NCI-H1436 (cell line): ENCODE measurements at regions not wholly inside any gene's neighbourhood (a gene's known extent, or its start where the extent isn't known, plus 50 kb on each side); places are given as distances from the start of the nearest gene placed in this dataset.

Experiments used
- DNase-seq: peaks from one replicate; lab custom pipeline; 2025; lab: John Stamatoyannopoulos, UW

DNA sequence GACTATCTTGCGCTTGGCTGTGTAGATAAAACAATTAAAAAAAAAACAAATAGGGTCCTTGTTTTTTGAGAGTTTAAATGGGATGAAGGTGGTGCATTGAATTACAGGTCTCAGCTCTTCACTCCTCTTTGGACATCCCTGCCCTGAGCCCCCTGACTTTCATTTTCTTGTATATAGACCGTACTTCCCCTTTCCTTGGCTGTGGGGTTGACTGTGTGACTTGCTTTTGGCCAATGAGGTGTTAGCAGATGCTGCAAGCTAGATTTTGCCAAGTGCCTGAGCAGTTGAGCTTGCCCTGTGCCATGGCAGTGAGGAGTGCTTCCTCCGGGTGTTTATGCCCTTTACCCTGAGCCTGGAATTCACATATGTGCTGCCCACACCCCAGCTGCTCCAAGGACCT, 386.1 kb upstream of the ZFP64 start:
- no peak for DNase-seq

DNA sequence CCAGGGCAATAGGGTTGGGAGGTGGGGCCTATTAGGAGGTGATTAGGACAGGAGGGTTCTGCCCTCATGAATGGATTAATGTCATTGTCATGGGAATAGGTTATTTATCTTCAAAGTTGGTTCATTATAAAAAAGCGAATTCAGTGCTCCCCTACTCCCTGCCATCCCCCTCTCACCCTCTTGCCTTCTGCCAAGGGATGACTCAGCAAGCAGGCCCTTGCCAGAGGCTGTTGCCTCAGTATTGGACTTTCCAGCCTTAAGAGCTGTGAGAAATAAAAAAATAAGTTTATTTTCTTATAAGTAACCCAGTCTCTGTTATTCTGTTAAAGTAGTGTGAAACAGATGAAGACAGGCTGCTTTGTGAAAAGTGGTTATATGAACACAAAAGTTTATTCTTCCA, 381.1 kb upstream of the ZFP64 start:
- no peak for DNase-seq

DNA sequence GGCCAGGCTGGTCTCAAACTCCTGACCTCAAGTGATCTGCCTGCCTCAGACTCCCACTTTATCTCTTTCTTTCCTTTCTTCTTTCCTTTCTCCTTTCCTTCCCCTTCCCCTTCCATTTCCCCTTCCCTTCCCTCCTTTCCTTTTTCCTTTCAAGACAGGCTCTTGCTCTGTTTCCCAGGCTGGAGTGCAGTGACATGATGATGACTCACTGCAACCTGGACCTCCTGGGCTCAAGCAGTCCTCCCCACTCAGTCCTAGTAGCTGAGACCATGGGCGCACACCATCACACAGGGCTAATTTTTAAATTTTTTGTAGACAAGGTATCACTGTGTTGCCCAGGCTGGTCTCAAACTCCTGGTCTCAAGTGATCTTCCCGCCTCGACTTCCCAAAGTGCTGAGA, 377.6 kb upstream of the ZFP64 start:
- no peak for DNase-seq

DNA sequence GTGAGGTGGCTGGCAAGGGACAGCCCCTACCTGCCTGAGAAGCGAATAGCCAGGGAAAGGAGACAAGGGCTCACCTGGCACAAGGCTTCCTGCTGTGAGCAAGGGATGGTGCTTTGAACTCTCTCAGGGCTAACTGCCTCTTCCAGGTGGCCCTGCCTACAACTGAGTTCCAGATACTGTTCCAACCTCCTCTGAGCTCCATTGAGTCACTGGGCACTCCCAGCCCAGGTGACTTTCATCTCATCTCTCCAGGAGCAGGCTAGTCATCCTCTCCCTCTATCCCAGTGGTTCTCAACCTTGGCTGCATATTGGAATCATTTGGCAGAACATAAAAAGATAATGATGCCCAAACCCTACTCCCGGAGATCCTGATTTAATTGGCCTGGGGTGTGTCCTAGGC, 374.0 kb upstream of the ZFP64 start:
- DNase-seq, result no peak

DNA sequence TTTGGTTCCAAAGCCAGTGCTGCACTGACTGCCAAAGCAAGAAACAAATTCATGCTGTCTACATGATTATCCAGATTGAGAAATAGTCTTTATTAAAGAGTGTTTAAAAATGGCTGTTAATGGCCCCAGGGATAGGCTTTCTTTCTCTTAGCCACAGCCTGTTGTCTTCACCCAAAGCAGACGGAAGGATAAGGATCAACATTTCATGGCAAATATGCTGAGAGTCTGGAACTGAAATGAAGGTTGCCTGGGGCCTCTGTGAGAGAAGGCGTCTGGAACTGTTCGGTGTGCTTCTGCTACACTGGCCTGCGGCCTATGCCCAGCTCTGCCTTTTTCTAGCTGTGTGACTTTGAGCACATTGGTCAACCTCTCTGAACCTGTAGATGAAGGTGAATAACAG, 373.0 kb upstream of the ZFP64 start:
- DNase-seq, result no peak

DNA sequence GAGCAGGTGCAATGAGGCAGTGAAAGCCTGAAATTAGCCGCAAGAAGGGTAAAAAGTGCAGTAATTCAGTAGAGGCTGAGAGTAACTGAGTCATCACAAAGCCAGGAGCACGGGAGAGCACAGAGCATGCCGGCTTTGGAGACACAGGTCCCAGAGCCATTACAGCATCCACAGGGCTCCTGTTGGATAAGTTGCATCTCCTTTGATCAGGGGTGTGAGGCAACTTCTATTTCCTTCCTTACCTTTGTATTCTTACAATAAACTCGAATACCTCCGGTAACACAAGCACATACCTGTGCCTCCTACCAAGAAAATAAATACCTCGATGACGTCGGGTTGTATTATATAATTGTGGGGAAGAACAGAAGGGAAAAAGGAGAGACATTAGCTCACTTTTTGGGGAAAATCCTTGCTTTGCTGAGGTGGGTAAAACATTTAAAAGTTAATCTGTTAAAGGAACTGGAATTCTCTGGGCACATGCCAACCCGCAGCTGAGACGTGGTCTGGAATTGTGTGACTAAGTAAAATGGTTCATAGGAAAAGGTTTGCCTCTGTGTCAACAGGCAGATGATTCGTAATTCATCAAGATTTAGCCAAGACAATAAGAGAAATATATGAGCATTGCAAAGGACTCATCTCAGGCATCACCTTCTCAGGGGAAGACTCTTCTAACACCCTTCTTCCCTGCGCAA, 360.7 kb upstream of the ZFP64 start:
- DNase-seq, result no peak

DNA sequence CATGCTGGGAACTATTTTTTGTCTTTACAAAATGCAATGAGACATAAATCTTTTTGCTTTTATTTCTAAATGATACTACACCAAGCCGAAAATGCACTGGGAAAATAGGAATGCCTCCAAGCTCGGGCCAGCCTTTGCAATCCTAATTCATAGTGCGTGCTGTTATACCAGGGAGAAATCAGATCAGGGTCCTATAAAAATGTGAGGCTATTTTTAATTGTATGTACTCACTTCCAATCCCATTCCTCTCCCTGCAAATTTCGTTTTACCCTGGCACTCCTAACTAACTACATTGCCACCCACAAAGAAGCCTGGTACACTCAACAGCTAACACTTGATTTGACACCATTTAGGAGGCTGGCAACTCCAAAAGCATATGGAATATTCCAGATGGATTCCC, 350.6 kb upstream of the ZFP64 start:
- no peak for DNase-seq

DNA sequence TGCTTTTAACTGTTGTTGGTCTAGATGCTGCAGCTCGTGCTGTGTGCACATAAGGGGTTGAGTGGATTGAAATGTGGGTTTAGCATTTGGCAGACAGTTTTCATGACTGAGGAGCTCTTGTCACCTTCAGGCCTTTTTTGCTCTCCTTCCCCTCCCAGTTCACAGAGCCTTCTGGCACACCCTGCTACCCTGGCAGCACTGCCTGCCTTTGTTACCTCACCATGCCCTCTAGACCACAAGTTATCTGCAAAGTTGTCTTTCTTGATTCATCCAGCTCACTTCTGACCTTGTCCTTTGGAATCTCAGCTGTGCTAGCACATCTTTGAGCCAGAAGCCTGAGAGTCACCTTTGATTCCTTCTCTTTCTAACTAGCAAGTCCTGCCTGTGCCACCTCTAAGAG, 348.9 kb upstream of the ZFP64 start:
- DNase-seq, result no peak

DNA sequence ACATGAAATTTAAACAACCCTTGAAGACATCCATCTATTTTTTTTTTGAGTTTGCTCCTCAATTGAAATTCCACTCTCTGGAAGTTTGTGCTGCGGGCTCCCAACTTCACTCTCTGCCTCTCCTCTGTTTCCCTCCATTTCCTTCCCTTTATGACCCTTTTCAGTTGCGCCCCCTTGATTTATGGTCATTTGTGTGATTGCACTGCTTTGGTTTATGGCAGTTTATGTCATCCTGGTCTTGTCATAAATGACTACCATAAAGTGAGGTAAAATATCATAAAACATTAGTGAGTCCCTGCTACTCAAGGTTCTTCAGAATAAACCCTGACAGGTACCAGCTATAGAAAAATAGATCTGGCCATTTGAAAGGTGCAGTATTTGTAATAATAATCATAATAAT, 348.3 kb upstream of the ZFP64 start:
- no peak for DNase-seq

DNA sequence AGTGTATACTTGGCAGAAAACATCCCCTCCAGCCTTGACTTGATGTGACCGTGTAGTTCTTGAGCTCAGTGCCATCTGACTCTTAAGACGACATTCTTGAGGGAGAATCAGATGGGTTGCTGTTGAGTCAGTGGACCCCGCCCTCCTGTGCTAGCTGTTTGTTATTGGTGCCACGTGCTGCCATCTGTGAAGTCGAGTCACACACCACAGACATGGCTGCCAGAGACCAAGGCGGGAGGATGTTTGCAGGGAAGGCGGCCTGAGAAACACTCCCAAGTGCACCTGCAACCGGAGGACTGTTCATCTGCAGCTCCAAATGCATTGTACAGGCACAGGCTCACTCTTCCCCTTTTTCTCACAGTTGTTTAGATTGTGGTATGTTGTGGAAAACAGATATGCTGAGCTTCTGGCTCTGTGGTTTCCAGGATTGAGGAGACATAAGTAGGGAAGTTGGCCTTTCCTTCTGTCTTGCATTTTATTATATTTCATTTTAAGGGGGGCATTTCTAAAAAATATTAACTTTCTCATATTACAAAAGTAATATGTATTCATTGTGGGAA, 345.3 kb upstream of the ZFP64 start:
- DNase-seq, result no peak

DNA sequence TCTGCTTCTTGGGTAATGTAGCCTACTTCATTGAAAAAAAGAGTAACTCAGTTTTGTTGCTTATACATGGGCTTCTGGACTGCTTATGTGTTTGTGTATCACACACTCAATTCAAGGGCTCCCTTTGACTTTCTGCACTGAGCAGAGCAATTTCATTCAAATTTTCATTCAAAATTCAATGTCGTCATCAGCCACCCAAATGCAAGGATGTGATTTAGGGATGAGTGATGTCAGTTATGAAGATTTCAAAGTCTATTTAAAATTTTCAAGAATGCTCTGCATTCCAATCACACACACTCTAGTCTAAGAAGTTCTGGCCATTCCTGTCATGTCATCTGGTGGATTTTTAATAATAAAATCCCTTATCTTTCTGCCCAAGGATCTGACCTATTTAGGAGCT, 344.5 kb upstream of the ZFP64 start:
- DNase-seq, result no peak

DNA sequence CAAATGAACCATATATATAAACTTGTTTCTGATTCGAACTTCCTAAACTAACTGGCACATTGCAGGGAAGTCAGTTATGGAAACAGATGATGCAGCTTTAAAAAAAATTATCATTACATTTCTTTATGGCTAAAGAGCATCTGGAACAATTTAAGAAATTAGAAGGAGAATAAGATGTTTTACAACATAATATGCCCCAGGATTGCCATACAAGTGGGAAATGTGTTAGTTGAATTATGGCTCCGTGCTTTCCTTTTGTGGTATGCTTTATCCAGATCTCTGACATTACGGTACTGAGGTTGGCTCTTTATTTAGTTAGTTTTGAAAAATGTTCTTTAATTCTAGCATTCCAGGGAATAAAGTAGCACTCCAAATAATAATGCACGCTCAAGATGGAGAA, 343.0 kb upstream of the ZFP64 start:
- no peak for DNase-seq

DNA sequence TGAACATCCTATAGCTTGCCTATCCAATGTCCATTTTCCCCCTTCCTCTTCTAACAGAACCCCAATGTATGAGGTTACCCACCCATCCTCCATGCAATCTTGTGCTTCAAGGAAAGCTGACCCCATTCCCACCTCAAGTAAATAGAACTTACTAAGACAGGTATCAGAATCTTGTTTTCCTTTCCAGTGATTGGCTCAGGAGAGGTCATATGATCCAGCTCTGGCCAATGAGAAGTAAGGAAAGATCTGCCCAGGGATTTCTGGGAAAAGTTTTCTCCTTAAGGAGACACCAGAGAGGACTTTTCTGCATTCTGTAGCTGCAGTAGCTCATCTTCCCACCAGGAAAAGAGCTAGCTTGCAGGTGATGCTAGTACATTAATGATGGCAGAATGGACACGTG, 341.8 kb upstream of the ZFP64 start:
- no peak for DNase-seq

DNA sequence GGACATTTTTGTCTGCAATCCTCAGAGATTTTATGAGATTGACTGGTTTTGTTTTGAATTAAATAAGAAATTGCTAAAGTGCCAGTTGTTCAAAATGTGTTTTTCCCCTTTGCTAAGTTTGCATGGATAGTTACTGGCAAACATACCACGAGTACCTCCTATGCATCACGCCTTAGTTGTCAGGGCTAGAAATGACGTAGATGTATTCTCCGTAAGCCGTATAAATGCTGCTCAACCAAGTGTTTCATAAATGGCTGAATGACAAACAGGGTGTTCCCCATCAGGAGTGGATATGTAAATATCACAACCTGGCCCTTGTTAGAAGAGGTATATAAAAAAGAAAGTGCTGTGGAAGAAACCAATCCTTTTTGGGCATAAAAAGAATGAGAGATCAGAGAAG, 341.1 kb upstream of the ZFP64 start:
- DNase-seq, result no peak

DNA sequence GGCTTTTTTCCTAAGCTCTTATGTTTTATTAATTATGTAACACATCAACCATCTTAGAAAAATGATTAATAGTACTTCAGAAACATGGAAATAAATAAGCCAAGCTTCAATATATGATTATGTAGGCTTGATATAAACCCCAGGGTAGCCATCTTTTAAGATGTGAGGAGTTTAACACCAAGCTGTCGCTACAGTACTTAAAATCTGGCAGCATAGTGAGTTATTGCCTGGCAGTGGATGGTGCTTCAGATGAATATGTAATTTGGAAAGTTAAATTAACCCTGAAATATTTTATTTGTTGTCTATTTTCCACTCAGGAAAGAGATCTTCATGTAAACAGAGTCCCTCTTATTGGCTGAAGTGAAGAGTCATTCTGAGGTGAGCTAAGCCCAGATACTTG, 339.0 kb upstream of the ZFP64 start:
- DNase-seq, result no peak

DNA sequence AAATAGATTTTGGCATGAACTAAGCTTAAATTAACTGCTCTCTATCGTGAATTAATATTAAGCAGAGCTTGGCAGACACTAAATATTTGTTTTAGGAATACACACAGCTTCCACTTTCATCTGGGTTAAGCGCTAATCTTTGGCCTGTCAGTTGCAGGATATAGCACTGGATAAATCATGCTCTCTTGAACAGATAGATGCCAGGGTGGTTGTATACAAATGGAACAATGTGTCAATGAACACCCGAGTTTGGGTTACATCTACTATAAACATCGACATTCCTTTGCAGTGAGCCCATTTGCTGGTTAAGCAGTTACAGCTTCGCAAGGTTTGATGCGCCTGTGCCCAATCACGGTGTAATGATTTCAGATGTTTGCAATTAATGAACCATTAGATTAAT, 338.2 kb upstream of the ZFP64 start:
- DNase-seq, result no peak

DNA sequence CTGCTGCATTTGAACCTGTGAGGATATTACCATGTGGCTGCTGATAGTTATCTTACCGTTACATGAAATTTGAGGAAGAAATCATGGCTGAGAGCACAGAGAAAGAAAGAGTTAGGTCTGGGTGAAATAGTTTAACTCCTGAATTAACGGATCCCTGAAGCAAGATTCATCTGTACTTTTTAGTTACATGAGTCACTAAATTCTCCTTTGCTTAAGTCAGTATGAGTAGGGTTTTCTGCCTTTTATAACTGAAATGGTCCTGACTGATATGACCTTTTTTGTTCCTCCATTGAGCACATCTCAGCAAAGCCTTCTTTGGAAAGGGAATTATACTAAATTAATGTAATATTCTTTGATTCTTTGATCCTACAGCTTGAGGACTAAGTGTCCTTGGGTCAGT, 333.3 kb upstream of the ZFP64 start:
- DNase-seq, result no peak

DNA sequence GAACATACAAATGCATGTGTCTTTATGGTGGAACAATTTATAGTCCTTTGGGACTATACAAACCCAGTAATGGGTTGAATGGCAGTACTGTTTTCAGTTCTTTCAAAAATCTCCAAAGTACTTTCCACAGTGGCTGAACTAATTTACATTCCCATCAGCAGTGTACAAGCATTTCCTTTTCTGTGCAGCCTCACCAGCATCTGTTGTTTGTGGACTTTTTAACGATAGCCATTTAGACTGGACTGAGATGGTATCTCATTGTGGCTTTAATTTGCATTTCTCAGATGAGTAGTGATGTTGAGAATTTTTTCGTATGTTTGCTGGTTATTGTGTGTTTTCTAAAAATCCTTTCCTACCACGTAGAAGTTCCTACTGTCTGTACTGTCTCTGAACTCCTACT, 327.2 kb upstream of the ZFP64 start:
- DNase-seq, result no peak

DNA sequence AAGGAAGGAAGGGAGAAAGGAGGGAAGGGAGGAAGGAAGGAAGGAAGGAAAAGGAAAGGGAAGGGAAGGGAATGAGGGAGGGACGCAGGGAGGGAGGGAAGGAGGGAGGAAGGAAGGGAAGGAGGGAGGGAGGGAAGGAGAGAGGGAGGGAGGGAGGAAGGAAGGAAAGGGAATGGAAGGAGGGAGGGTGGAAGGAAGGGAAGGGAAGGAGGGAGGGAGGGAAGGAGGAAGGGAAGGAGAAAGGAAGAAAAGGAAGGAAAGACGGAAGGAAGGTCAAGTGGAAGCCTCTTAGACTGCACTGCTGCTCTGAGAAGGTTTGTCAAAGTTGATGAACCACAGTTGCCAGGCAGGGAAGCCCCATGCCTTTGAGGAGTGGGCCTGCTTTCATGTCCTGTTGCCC, 324.3 kb upstream of the ZFP64 start:
- DNase-seq, result no peak

DNA sequence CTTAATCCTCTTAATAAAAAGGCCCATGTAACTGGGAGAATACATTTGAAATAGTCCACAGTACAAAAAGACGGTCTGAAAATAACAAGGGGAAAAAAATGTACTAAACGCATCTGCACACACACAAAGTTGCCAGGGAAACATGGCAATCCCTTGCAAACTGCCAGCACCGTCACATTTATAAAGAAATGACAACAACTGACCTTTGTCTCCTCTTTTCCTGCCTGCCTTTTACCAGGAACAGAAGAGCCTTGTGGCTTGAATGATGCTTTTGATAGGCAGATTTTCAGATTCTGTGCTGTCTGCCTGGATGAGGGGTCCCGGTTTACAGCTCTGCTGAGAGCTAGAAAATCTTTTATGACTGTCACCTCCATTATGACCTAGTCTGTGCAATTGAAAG, 308.6 kb upstream of the ZFP64 start:
- DNase-seq, result no peak

DNA sequence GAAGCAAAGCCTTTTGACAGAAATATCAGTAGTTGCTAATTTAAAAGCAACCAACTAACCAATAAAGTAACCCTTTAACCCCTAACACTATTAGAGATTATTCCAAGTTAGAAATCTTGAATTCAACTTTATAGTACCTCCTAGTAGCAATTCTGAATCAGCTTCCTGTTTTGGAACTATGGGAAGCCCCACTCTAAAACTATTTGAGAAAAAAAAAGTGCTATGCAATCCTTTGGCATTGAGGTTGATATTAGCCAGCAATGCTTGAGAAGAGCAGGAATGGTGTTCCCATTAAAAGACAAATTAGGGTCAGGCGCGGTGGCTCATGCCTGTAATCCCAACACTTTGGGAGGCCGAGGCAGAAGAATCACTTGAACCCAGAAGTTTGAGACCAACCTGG, 306.2 kb upstream of the ZFP64 start:
- DNase-seq, result no peak

DNA sequence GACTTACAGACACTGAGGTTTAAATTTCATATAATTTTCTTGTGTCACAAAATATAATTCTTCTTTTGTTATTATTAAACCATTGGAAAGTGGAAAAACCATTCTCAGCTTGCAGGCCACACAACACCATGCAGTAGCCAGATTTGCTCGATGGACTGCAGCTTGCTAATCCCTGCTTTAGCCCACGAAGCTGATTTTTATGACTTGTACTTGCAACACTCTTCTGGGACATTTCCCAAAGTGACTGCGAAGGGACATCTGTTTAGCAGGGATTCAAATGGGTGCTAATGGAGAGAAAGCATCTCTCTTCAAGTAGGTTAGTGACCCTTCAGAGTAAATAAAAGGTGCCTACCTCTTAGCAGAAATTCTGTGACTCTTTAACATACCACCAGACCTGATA, 304.6 kb upstream of the ZFP64 start:
- DNase-seq, result no peak

DNA sequence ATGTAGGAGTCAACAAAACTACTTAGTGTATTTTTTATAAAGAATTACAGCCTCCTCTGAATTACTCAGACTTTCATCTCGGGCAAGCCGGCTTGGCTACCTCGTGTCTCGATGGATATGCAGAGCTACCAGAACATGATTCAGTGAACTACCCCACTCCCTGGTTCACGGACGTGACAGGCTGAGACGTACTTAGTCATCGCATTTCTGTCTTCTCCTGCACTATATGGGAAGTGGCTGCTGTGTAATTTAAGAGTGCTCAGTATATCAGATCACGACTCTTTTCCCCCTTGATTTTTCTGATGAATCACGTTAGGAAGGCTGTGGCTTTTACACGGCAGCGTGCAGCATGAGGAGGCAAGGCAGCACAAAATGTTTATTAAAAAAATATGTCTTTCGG, 302.7 kb upstream of the ZFP64 start:
- DNase-seq, result no peak

DNA sequence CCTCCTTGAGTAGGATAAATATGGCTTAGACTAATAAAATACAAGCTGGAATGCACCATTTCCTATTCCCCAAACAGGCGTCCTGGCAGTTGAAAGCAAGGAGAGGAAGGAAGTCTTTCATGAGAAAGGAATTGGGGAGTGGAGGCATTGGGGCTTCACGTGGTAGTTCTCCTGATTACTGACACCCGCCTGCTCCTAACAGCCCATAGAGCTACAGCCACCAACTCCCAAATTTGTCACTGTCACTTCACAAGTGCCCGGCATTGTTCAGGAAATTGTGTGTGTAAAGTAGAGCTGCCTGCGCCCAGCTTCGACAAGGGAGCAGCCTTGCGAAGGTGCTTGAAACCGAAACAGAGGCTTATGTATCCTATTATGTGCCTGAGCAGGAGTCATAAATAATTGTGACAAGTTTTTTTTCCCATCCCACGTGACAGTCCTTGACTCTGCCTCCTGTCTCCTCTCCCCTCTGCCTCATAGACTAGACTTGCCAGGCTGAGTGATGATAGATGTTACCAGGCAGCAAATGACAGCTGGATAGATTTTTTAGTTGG, 301.7 kb upstream of the ZFP64 start:
- peak; percentile 65 for DNase-seq
